Breast epithelium (tissue), 3 donors: ENCODE measurements at regions not wholly inside any gene's neighbourhood (a gene's known extent, or its start where the extent isn't known, plus 50 kb on each side); places are given as distances from the start of the nearest gene placed in this dataset.

ENCODE experiments used
- CTCF ChIP-seq, 3 donors: fragments of 450-650 bp; IDR thresholded peaks; one replicate each; pipeline ENCODE4 v1.5.1; 2016 to 2017; ENCODE audit warnings: antibody characterized with exemption in 3 of 3, mild to moderate bottlenecking in 3 of 3, moderate library complexity in 3 of 3
- POLR2A ChIP-seq: fragments of 450-650 bp; IDR thresholded peaks from one replicate; pipeline ENCODE4 v1.6.1; 2016; ENCODE audit warnings: antibody characterized with exemption, mild to moderate bottlenecking, moderate library complexity
- POLR2AphosphoS5 ChIP-seq, 3 donors: sonication (generic); formaldehyde crosslinking; IDR thresholded peaks; one replicate each; pipeline ENCODE4 v1.6.1; 2017; ENCODE audit warnings: antibody characterized with exemption in 3 of 3

DNA sequence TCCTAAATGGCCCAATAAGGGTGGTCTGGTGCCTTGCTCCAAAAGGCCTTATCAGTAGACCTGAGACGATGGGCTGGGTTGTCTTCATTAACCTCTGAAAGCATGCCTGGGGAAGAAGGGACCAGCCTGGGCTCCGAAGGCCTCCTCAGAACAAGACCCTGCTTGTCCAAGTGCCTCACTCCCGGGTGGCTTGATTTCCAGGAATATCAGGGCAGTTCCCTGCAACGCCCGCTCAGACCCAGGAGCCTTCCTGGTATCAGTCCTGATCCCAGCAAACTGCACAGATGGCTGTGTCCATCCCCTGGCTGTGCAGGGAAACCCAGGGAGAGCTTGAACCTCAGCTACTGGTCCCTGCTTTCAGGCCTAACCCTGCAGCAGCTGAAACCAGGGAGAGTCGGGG is 49.9 kb upstream of the CUX1 start:
- TF ChIP-seq CTCF (IDR thresholded peaks at IDR 0.05) (no peak), POLR2A (no peak), POLR2AphosphoS5 (IDR thresholded peaks at IDR 0.05) (no peak)
